GM21381 (cell line): ENCODE measurements at regions not wholly inside any gene's neighbourhood (a gene's known extent, or its start where the extent isn't known, plus 50 kb on each side); places are given as distances from the start of the nearest gene placed in this dataset.
"Not testable (repeated sequence)": the region's sequence is repeated elsewhere in the genome, so short reads cannot be mapped to it uniquely, and the experiment has no call there.

Experiments
- ATAC-seq: cut with Tn5 transposase; IDR thresholded peaks from one replicate; pipeline ENCODE4 v1.9.1; 2021; ENCODE audit warnings: mild to moderate bottlenecking, moderate library complexity; ENCODE audit not compliant: unreplicated experiment

- ATAC-seq, result no peak
These were observed 417.7 kb downstream of the IRX1 start for GRCh38 chr5:4013106-4013898.

- ATAC-seq, result no peak
These were observed 420.1 kb downstream of the IRX1 start for GRCh38 chr5:4015709-4016108.

GRCh38 chr5:4017076-4017803 is 421.6 kb downstream of the IRX1 start:
- no peak for ATAC-seq

- ATAC-seq, result no peak
These were observed 422.4 kb downstream of the IRX1 start for GRCh38 chr5:4018007-4018406.

- ATAC-seq, result no peak
These were observed 423.6 kb downstream of the IRX1 start for GRCh38 chr5:4019009-4019769.

GRCh38 chr5:4019841-4020240 is 424.2 kb downstream of the IRX1 start:
- no peak for ATAC-seq

GRCh38 chr5:4020400-4020799 is 424.8 kb downstream of the IRX1 start:
- ATAC-seq, result no peak

GRCh38 chr5:4022056-4022670 is 426.5 kb downstream of the IRX1 start:
- ATAC-seq, result no peak

GRCh38 chr5:4023091-4023752 is 427.6 kb downstream of the IRX1 start:
- ATAC-seq, result no peak

- no peak for ATAC-seq
These were observed 428.2 kb downstream of the IRX1 start for GRCh38 chr5:4023753-4024335.

GRCh38 chr5:4027088-4027734 is 431.6 kb downstream of the IRX1 start:
- no peak for ATAC-seq

- no peak for ATAC-seq
These were observed 432.8 kb downstream of the IRX1 start for GRCh38 chr5:4028384-4028783.

- not testable (repeated sequence) for ATAC-seq
These were observed 437.9 kb downstream of the IRX1 start for GRCh38 chr5:4033546-4033945.

- ATAC-seq, result no peak
These were observed 441.2 kb downstream of the IRX1 start for GRCh38 chr5:4036861-4037260.

- ATAC-seq, result no peak
These were observed 443.4 kb downstream of the IRX1 start for GRCh38 chr5:4038994-4039393.

- no peak for ATAC-seq
These were observed 446.7 kb downstream of the IRX1 start for GRCh38 chr5:4042311-4042710.

GRCh38 chr5:4043135-4043534 is 447.5 kb downstream of the IRX1 start:
- ATAC-seq, result no peak

GRCh38 chr5:4044881-4045280 is 449.2 kb downstream of the IRX1 start:
- ATAC-seq, result no peak

- no peak for ATAC-seq
These were observed 452.8 kb downstream of the IRX1 start for GRCh38 chr5:4048398-4048797.

- no peak for ATAC-seq
These were observed 454.6 kb downstream of the IRX1 start for GRCh38 chr5:4050203-4050602.
